K562 (cell line): ENCODE measurements at regions not wholly inside any gene's neighbourhood (a gene's known extent, or its start where the extent isn't known, plus 50 kb on each side); places are given as distances from the start of the nearest gene placed in this dataset.

Source experiments
- ATAC-seq: fragments of 200-7000 bp; cut with Tn5 transposase; 3 replicates; pipeline ENCODE4 v1.9.1; 2020; ENCODE audit warnings: moderate library complexity
- BruUV-seq: library from RNA; stranded (reverse); fragments of 400-500 nt; replicated peaks from 2 replicates; lab custom pipeline; 2021; lab: Mats Ljungman, UMichigan
- CTCF ChIA-PET: fragments of 300-600 bp; formaldehyde crosslinking; extraction: SDS; loops from one replicate; lab custom pipeline; 2021; ENCODE audit warnings: low intra/inter-chr PET ratio; lab: Yijun Ruan, JAX
- POLR2A ChIA-PET: fragments of 300-600, 350-650 bp; sonication (Branson Sonifier 250); formaldehyde crosslinking; extraction: SDS; loops from one replicate; lab custom pipeline; 2021; ENCODE audit warnings: antibody characterized with exemption, inconsistent platforms; lab: Yijun Ruan, JAX
- DNase-seq, 4 experiments: peaks; one replicate each; pipeline versions ENCODE4 v3.0.0 to v3.0.0-alpha.2; 2011 to 2018; ENCODE audit warnings: low spot score in 3 of 4, mixed read lengths in 3 of 4; ENCODE audit errors: extremely low read depth in 1 of 4
- FAIRE-seq: peaks from 2 replicates; lab custom pipeline; 2011; peaks lifted over from hg19 to GRCh38; lab: Jason Lieb, UNC
- H2AFZ ChIP-seq: 2 replicates; pipeline ENCODE4 v1.6.0; 2011; ENCODE audit warnings: low read depth, low read length, control low read depth, inconsistent platforms
- H3K27ac ChIP-seq: fragments of 200-600 bp; 3 replicates; pipeline ENCODE4 v1.8.0; 2011; ENCODE audit warnings: low read depth, mild to moderate bottlenecking, control low read depth, inconsistent platforms, low read length, moderate library complexity, mixed read lengths; ENCODE audit errors: extremely low read depth
- H3K27me3 ChIP-seq, 2 experiments: fragments of 300-600 bp in 1 of 2; 2 replicates in 1 of 2; 3 replicates in 1 of 2; pipeline versions ENCODE4 v1.6.0 to v1.8.0; 2011; ENCODE audit warnings: inconsistent platforms in 2 of 2, low read length in 2 of 2, mild to moderate bottlenecking in 1 of 2, mixed read lengths in 1 of 2, moderate library complexity in 1 of 2; ENCODE audit not compliant: control insufficient read depth in 2 of 2, insufficient read depth in 2 of 2
- H3K36me3 ChIP-seq: fragments of 300-600 bp; 3 replicates; pipeline ENCODE4 v1.8.0; 2011; ENCODE audit warnings: mild to moderate bottlenecking, low read length, inconsistent platforms; ENCODE audit not compliant: control insufficient read depth, insufficient read depth
- H3K4me1 ChIP-seq, 2 experiments: fragments of 200-600 bp in 1 of 2; replicated peaks in 1 of 2; 2 replicates in 1 of 2; 3 replicates in 1 of 2; pipeline versions ENCODE4 v1.5.1 to v1.8.0; 2011; ENCODE audit warnings: inconsistent platforms in 2 of 2, low read length in 2 of 2, mild to moderate bottlenecking in 1 of 2, mixed read lengths in 1 of 2, moderate library complexity in 1 of 2; ENCODE audit not compliant: control insufficient read depth in 2 of 2, insufficient read depth in 2 of 2
- H3K4me2 ChIP-seq: 2 replicates; pipeline ENCODE4 v1.6.1; 2011; ENCODE audit warnings: low read length, control low read depth, inconsistent platforms, mixed read lengths; ENCODE audit not compliant: insufficient read depth
- H3K4me3 ChIP-seq: fragments of 200-600 bp; sonication (generic), shearing (Covaris generic); 2 replicates; pipeline ENCODE4 v1.5.1; 2016; ENCODE audit warnings: control low read depth, inconsistent platforms
- H3K79me2 ChIP-seq: fragments of 200-600 bp; 3 replicates; pipeline ENCODE4 v1.8.0; 2011; ENCODE audit warnings: low read length, inconsistent platforms; ENCODE audit not compliant: control insufficient read depth, insufficient read depth
- H3K9ac ChIP-seq, 2 experiments: 2 replicates each; pipeline versions ENCODE4 v1.6.0 to v1.6.1; 2011; ENCODE audit warnings: low read depth in 2 of 2, low read length in 2 of 2, control low read depth in 1 of 2, inconsistent platforms in 1 of 2, mild to moderate bottlenecking in 1 of 2, mixed read lengths in 1 of 2; ENCODE audit not compliant: insufficient read depth in 1 of 2
- H3K9me1 ChIP-seq: one replicate; pipeline ENCODE4 v1.6.0; 2011; ENCODE audit warnings: inconsistent platforms, mild to moderate bottlenecking, low read length, moderate library complexity; ENCODE audit not compliant: control insufficient read depth, insufficient read depth
- H3K9me3 ChIP-seq: replicated peaks from 2 replicates; pipeline ENCODE4 v1.5.1; 2011; ENCODE audit warnings: low read depth, low read length, inconsistent platforms; ENCODE audit not compliant: control insufficient read depth, insufficient read depth
- H4K20me1 ChIP-seq: replicated peaks from 2 replicates; pipeline ENCODE4 v1.6.1; 2011; ENCODE audit warnings: low read length, inconsistent platforms, mixed read lengths; ENCODE audit not compliant: control insufficient read depth, insufficient read depth
- ADNP ChIP-seq: fragments of 200-800 bp; sonication (Bioruptor generic); IDR thresholded peaks from 2 replicates; pipeline ENCODE4 v1.6.1; 2016; ENCODE audit warnings: missing genetic modification characterization, missing compliant biosample characterization
- ARID3B ChIP-seq: fragments of 250-450 bp; sonication (Bioruptor Pico); IDR thresholded peaks from 2 replicates; pipeline ENCODE4 v1.4.0; 2020; ENCODE audit warnings: borderline replicate concordance
- ATF7 ChIP-seq: fragments of 450-650 bp; IDR thresholded peaks from 2 replicates; pipeline ENCODE4 v1.7.1; 2014; ENCODE audit warnings: mild to moderate bottlenecking, moderate library complexity
- CREM ChIP-seq: IDR thresholded peaks from 2 replicates; pipeline ENCODE4 v1.6.1; 2014; ENCODE audit warnings: antibody characterized with exemption, low read depth
- ELK3 ChIP-seq: fragments of 450-650 bp; formaldehyde crosslinking; IDR thresholded peaks from 2 replicates; pipeline ENCODE4 v1.4.0; 2020; ENCODE audit warnings: mild to moderate bottlenecking
- KLF6 ChIP-seq: fragments of 250-450 bp; sonication (Bioruptor Pico); IDR thresholded peaks from 2 replicates; pipeline ENCODE4 v1.4.0; 2020; ENCODE audit warnings: mild to moderate bottlenecking, moderate library complexity, borderline replicate concordance
- MAFG ChIP-seq: fragments of 450-650 bp; conservative IDR thresholded peaks from 2 replicates; pipeline ENCODE4 v1.6.1; 2016; ENCODE audit warnings: missing genetic modification characterization, missing compliant biosample characterization
- POLR2G ChIP-seq: fragments of 200-400 bp; formaldehyde crosslinking; IDR thresholded peaks from 2 replicates; pipeline ENCODE4 v1.6.1; 2017; ENCODE audit warnings: low read depth, mild to moderate bottlenecking, antibody characterized with exemption, low read length, moderate library complexity
- SIX5 ChIP-seq, 2 experiments: IDR thresholded peaks; 2 replicates each; pipeline ENCODE4 v1.6.1; 2011; ENCODE audit warnings: low read length in 2 of 2, borderline replicate concordance in 1 of 2, low read depth in 1 of 2, mild to moderate bottlenecking in 1 of 2, moderate library complexity in 1 of 2; ENCODE audit not compliant: insufficient read depth in 1 of 2
- SMAD4 ChIP-seq: fragments of 250-450 bp; sonication (Bioruptor Pico); conservative IDR thresholded peaks from 2 replicates; pipeline ENCODE4 v1.8.0; 2021; ENCODE audit warnings: inconsistent platforms, mild to moderate bottlenecking, moderate library complexity
- ZNF561 ChIP-seq: fragments of 450-650 bp; formaldehyde crosslinking; conservative IDR thresholded peaks from 2 replicates; pipeline ENCODE4 v1.4.0; 2020; ENCODE audit warnings: mild to moderate bottlenecking, moderate library complexity
- ZNF740 ChIP-seq, 3 experiments: fragments of 200-800 bp in 1 of 3; sonication (Bioruptor generic) in 1 of 3; sonication (generic) in 1 of 3; formaldehyde crosslinking in 1 of 3; IDR thresholded peaks; 2 replicates each; pipeline versions ENCODE4 v1.6.1 to v1.8.0; 2016 to 2022; ENCODE audit warnings: mild to moderate bottlenecking in 2 of 3, missing compliant biosample characterization in 2 of 3, missing genetic modification characterization in 2 of 3, missing genetic modification reagents in 1 of 3
- WGBS: fragments of 100-300 bp; shearing (Covaris generic); methylation state at CpG from one replicate; pipeline ENCODE4 v1.1.6; 2016; ENCODE audit warnings: low coverage, mixed read lengths; ENCODE audit not compliant: insufficient coverage; ENCODE audit errors: missing lambda C conversion rate; 5-methylcytosine and 5-hydroxymethylcytosine counted together
- in situ Hi-C: fragments of 300-500 bp; cut with MboI; formaldehyde crosslinking; loops from 4 replicates; pipeline ENCODE4 v1.15.0; 2018; ENCODE audit warnings: inconsistent platforms, mixed read lengths
- intact Hi-C: fragments of 100-400 bp; cut with micrococcal nuclease; formaldehyde crosslinking; loops from 2 replicates; pipeline ENCODE4 v1.14.2; 2022

GRCh38 chr13:80039000-80039399 lies 301.9 kb downstream of the SPRY2 start:
- ChIA-PET POLR2A (no interaction called here), CTCF (no interaction called here)
- in situ Hi-C loops, result no loop called here
- no peak overlapping the region for H3K4me3 ChIP-seq
- H3K36me3 ChIP-seq, result no peaks in the 10 kb centered on the region
- DNase-seq (no peak), FAIRE-seq (no peak), ATAC-seq (no peak)
- no peaks in the 10 kb centered on the region for H3K4me1 ChIP-seq
- H3K27ac ChIP-seq, result no peak overlapping the region
- TF ChIP-seq ZNF561 (CRISPR knock-in tag), result no peak
- TF ChIP-seq KLF6 (CRISPR knock-in tag), result no peak
- TF ChIP-seq CREM, result no peak
- no peak for TF ChIP-seq ARID3B (CRISPR knock-in tag)
- H3K27me3 ChIP-seq, result no peaks in the 10 kb centered on the region
- no peak overlapping the region for H3K9ac ChIP-seq
- no TSS peak for BruUV-seq
- H3K9me1 ChIP-seq, result no peaks in the 10 kb centered on the region
- no peaks in the 10 kb centered on the region for H3K9me3 ChIP-seq
- no peak overlapping the region for H3K4me2 ChIP-seq
- no peaks in the 10 kb centered on the region for H3K79me2 ChIP-seq
- no peak overlapping the region for H2AFZ ChIP-seq
- intact Hi-C loops, result no loop called here
- 0% methylated on average over 1 of the region's 1 CpG for WGBS
- H4K20me1 ChIP-seq, result no peaks in the 10 kb centered on the region

GRCh38 chr13:80038371-80038770 lies 302.6 kb downstream of the SPRY2 start:
- Histone ChIP-seq H3K27ac (no peak overlapping the region), H3K36me3 (no peaks in the 10 kb centered on the region), H4K20me1 (no peaks in the 10 kb centered on the region), H3K4me3 (no peak overlapping the region), H3K9me1 (no peaks in the 10 kb centered on the region), H3K9me3 (no peaks in the 10 kb centered on the region), H3K9ac (no peak overlapping the region), H2AFZ (no peak overlapping the region), H3K79me2 (no peaks in the 10 kb centered on the region), H3K4me2 (no peak overlapping the region), H3K27me3 (no peaks in the 10 kb centered on the region), H3K4me1 (no peaks in the 10 kb centered on the region)
- DNase-seq, result no peak
- FAIRE-seq, result no peak
- ChIA-PET POLR2A (interaction anchor here (0.6 kb wide), 1 partner anchor 464 kb away, joined by 3 read pairs; no protein-coding TSS in a partner anchor), CTCF (no interaction called here)
- in situ Hi-C loops (no loop called here), intact Hi-C loops (no loop called here)
- no peak for ATAC-seq
- no TSS peak for BruUV-seq
- TF ChIP-seq MAFG (tag) (no peak), SIX5 (IDR thresholded peaks at IDR 0.05; ENCODE audit: borderline replicate concordance in 1 of 2, insufficient read depth in 1 of 2, low read depth in 1 of 2, low read length in 2 of 2) (no peak), ELK3 (CRISPR knock-in tag) (no peak), ATF7 (no peak), ZNF740 (CRISPR knock-in tag; IDR thresholded peaks at IDR 0.05) (no peak), ZNF740 (tag; IDR thresholded peaks at IDR 0.05) (no peak), ADNP (tag) (no peak), POLR2G (no peak), SMAD4 (CRISPR knock-in tag) (no peak)
